Pancreas (tissue), 10 donors: ENCODE measurements at regions not wholly inside any gene's neighbourhood (a gene's known extent, or its start where the extent isn't known, plus 50 kb on each side); places are given as distances from the start of the nearest gene placed in this dataset.

ENCODE experiments used
- ATAC-seq, 4 donors: fragments of 200-7000 bp; cut with Tn5 transposase; one replicate each; pipeline versions ENCODE4 v1.8.0 to v1.9.1; 2020; ENCODE audit warnings: mild to moderate bottlenecking in 4 of 4, moderate library complexity in 4 of 4
- DNase-seq, 6 donors: peaks; one replicate each; pipeline ENCODE4 v3.0.0-alpha.2; 2020
- FAIRE-seq: peaks from 2 replicates; lab custom pipeline; 2012; peaks lifted over from hg19 to GRCh38; lab: Jason Lieb, UNC
- H3K27ac ChIP-seq, 4 donors: fragments of 200-600 bp; sonication (generic); 1 replicate in 3 of 4; 2 replicates in 1 of 4; pipeline versions ENCODE4 v1.5.0 to v1.8.0; 2020
- H3K27me3 ChIP-seq, 4 donors: fragments of 200-600 bp; one replicate each; pipeline ENCODE4 v1.8.0; 2021
- H3K36me3 ChIP-seq, 3 donors: fragments of 200-600 bp; sonication (generic) in 1 of 3; one replicate each; pipeline versions ENCODE4 v1.5.0 to v1.8.0; 2020 to 2021
- H3K4me1 ChIP-seq, 3 donors: fragments of 200-600 bp; one replicate each; pipeline ENCODE4 v1.8.0; 2021
- H3K4me3 ChIP-seq, 4 donors: fragments of 200-600 bp; sonication (generic) in 2 of 4; one replicate each; pipeline versions ENCODE4 v1.5.0 to v1.8.0; 2020 to 2021
- H3K9me3 ChIP-seq, 4 donors: fragments of 200-600 bp; one replicate each; pipeline ENCODE4 v1.8.0; 2021
- CTCF ChIP-seq, 4 donors: fragments of 200-600 bp; sonication (generic) in 3 of 4; IDR thresholded peaks; one replicate each; pipeline versions ENCODE4 v1.5.0 to v1.8.0; 2021; ENCODE audit warnings: antibody characterized with exemption in 4 of 4
- WGBS, 2 donors: extraction: QIAGEN DNeasy Blood & Tissue Kit; methylation state at CpG; one replicate each; pipeline ENCODE4 v1.1.7; 2013; 5-methylcytosine and 5-hydroxymethylcytosine counted together
- intact Hi-C, 3 donors: fragments of 100-400 bp; cut with DNase I; formaldehyde crosslinking; loops; one replicate each; pipeline versions ENCODE4 v1.11.1 to v1.14.2; 2022
- donor health status: healthy with polysubstance abuse.
- donor health status: DM: no; HTN: no; CAD: no; lungs with moderate emphysema.
- donor health status: DM: no; HTN: no; CAD: no.
- donor health status: control.
- donor health status: control.
- donor health status: Bipolar disorder and iron deficiency.
- donor health status: DM: yes; HTN: yes; CAD: no.
- donor health status: DM: no; HTN: no; CAD: no.
- donor health status: DM: no; HTN: no; CAD: no.
- donor health status: DM: yes; HTN: yes; CAD: no.

GRCh38 chr16:13672196-13672595, 247.8 kb upstream of the ERCC4 start:
- TF ChIP-seq CTCF (IDR thresholded peaks at IDR 0.05), result no peak
- peak in 2 of 4 donors; percentile 65 to 68 for ATAC-seq
- Histone ChIP-seq H3K9me3 (no peaks in the 10 kb centered on the region), H3K27me3 (no peaks in the 10 kb centered on the region), H3K4me1 (no peaks in the 10 kb centered on the region), H3K4me3 (no peak overlapping the region), H3K27ac (peak overlapping the region in 2 of 4 donors; percentile 46 to 50), H3K36me3 (no peaks in the 10 kb centered on the region)
- DNase-seq, result no peak
- FAIRE-seq, result no peak
- intact Hi-C loops, result no loop called here
- WGBS, 2 donors, result 13 to 19% methylated on average over 3 of the region's 3 CpGs

- H3K36me3 ChIP-seq, result no peaks in the 10 kb centered on the region
- no peak overlapping the region for H3K27ac ChIP-seq
- no peak for ATAC-seq
- H3K27me3 ChIP-seq, result no peaks in the 10 kb centered on the region
- H3K4me3 ChIP-seq, result no peak overlapping the region
- WGBS, 2 donors, result 33 to 50% methylated on average over 1 of the region's 1 CpG
- H3K9me3 ChIP-seq, result no peaks in the 10 kb centered on the region
- no peak for DNase-seq
- intact Hi-C loops, result no loop called here
- H3K4me1 ChIP-seq, result no peaks in the 10 kb centered on the region
- TF ChIP-seq CTCF (IDR thresholded peaks at IDR 0.05), result no peak
- no peak for FAIRE-seq
Measured at GRCh38 chr16:13680021-13680889, 239.7 kb upstream of the ERCC4 start.

- Histone ChIP-seq H3K9me3 (no peaks in the 10 kb centered on the region), H3K4me1 (no peaks in the 10 kb centered on the region), H3K4me3 (no peak overlapping the region), H3K27ac (no peak overlapping the region), H3K36me3 (no peaks in the 10 kb centered on the region), H3K27me3 (no peaks in the 10 kb centered on the region)
- DNase-seq (no peak), ATAC-seq (no peak), FAIRE-seq (no peak)
- intact Hi-C loops, result no loop called here
- 38 to 58% methylated on average over 5 of the region's 5 CpGs for WGBS, 2 donors
- TF ChIP-seq CTCF (IDR thresholded peaks at IDR 0.05), result no peak
Measured at GRCh38 chr16:13684819-13685563, 235.0 kb upstream of the ERCC4 start.

GRCh38 chr16:13696017-13696416, 223.9 kb upstream of the ERCC4 start:
- FAIRE-seq (no peak), DNase-seq (no peak), ATAC-seq (no peak)
- no peak overlapping the region for H3K4me3 ChIP-seq
- H3K27ac ChIP-seq, result no peak overlapping the region
- no peaks in the 10 kb centered on the region for H3K27me3 ChIP-seq
- H3K9me3 ChIP-seq, result no peaks in the 10 kb centered on the region
- no peak for TF ChIP-seq CTCF (IDR thresholded peaks at IDR 0.05)
- H3K4me1 ChIP-seq, result no peaks in the 10 kb centered on the region
- H3K36me3 ChIP-seq, result no peaks in the 10 kb centered on the region
- intact Hi-C loops, result no loop called here
